ENCODE measurements at regions not wholly inside any gene's neighbourhood (a gene's known extent, or its start where the extent isn't known, plus 50 kb on each side); places are given as distances from the start of the nearest gene placed in this dataset.

GRCh38 chr12:30515351-30515750 is 180.3 kb downstream of the IPO8 start:
- H3K27ac Mint-ChIP-seq, result no peak overlapping the region
- H3K36me3 Mint-ChIP-seq (ENCODE audit: low read depth), result no peaks in the 10 kb centered on the region
- H3K4me1 Mint-ChIP-seq, result peaks cover 14% of the 10 kb centered on the region
- no peak for TF ChIP-seq CTCF (IDR thresholded peaks at IDR 0.05)
- H3K27me3 Mint-ChIP-seq (ENCODE audit: low read depth, poor library complexity), result peaks cover 3% of the 10 kb centered on the region
- no peaks in the 10 kb centered on the region for H3K9me3 Mint-ChIP-seq
- H3K4me3 Mint-ChIP-seq, result no peak overlapping the region
- no peak for DNase-seq

- H3K4me3 Mint-ChIP-seq, result no peak overlapping the region
- no peak overlapping the region for H3K27ac Mint-ChIP-seq
- TF ChIP-seq CTCF (IDR thresholded peaks at IDR 0.05), result no peak
- H3K4me1 Mint-ChIP-seq, result peaks cover 13% of the 10 kb centered on the region
- H3K9me3 Mint-ChIP-seq, result no peaks in the 10 kb centered on the region
- DNase-seq, result no peak
- H3K36me3 Mint-ChIP-seq (ENCODE audit: low read depth), result no peaks in the 10 kb centered on the region
- H3K27me3 Mint-ChIP-seq (ENCODE audit: low read depth, poor library complexity), result peaks cover 3% of the 10 kb centered on the region
Observed at GRCh38 chr12:30514666-30515065, 181.0 kb downstream of the IPO8 start.

GRCh38 chr12:30508205-30508967 is 187.3 kb downstream of the IPO8 start:
- Mint-ChIP-seq H3K36me3 (ENCODE audit: low read depth) (no peaks in the 10 kb centered on the region), H3K4me1 (peaks cover 12% of the 10 kb centered on the region), H3K4me3 (no peak overlapping the region), H3K27me3 (ENCODE audit: low read depth, poor library complexity) (peaks cover 9% of the 10 kb centered on the region), H3K27ac (no peak overlapping the region), H3K9me3 (no peaks in the 10 kb centered on the region)
- TF ChIP-seq CTCF (IDR thresholded peaks at IDR 0.05), result no peak
- no peak for DNase-seq

- Mint-ChIP-seq H3K36me3 (ENCODE audit: low read depth) (no peaks in the 10 kb centered on the region), H3K27me3 (ENCODE audit: low read depth, poor library complexity) (peaks cover 11% of the 10 kb centered on the region), H3K4me3 (no peak overlapping the region), H3K9me3 (no peaks in the 10 kb centered on the region), H3K4me1 (peaks cover 12% of the 10 kb centered on the region), H3K27ac (no peak overlapping the region)
- TF ChIP-seq CTCF (IDR thresholded peaks at IDR 0.05), result no peak
- no peak for DNase-seq
Observed at GRCh38 chr12:30507576-30507975, 188.1 kb downstream of the IPO8 start.

GRCh38 chr12:30506411-30506810 is 189.3 kb downstream of the IPO8 start:
- no peaks in the 10 kb centered on the region for H3K9me3 Mint-ChIP-seq
- no peak for TF ChIP-seq CTCF (IDR thresholded peaks at IDR 0.05)

GRCh38 chr12:30501718-30502117 is 194.0 kb downstream of the IPO8 start:
- no peak for TF ChIP-seq CTCF (IDR thresholded peaks at IDR 0.05)
- Mint-ChIP-seq H3K4me1 (peaks cover under 1% of the 10 kb centered on the region), H3K9me3 (no peaks in the 10 kb centered on the region), H3K4me3 (no peak overlapping the region), H3K27me3 (ENCODE audit: low read depth, poor library complexity) (peaks cover 11% of the 10 kb centered on the region), H3K27ac (no peak overlapping the region), H3K36me3 (ENCODE audit: low read depth) (no peaks in the 10 kb centered on the region)
- DNase-seq, result no peak

More at GRCh38 chr12:30506411-30506810, 189.3 kb downstream of the IPO8 start:
- DNase-seq, result no peak
- Mint-ChIP-seq H3K27ac (no peak overlapping the region), H3K4me1 (peaks cover 12% of the 10 kb centered on the region), H3K4me3 (no peak overlapping the region), H3K36me3 (ENCODE audit: low read depth) (no peaks in the 10 kb centered on the region), H3K27me3 (ENCODE audit: low read depth, poor library complexity) (peaks cover 11% of the 10 kb centered on the region)

All from nephron progenitor cell (in vitro differentiated cells).